HL-60 (cell line): ENCODE measurements at regions not wholly inside any gene's neighbourhood (a gene's known extent, or its start where the extent isn't known, plus 50 kb on each side); places are given as distances from the start of the nearest gene placed in this dataset.

Source experiments
- CTCF ChIP-seq: IDR thresholded peaks from one replicate; pipeline ENCODE4 v1.5.1; 2011; ENCODE audit warnings: low read length, control low read depth, inconsistent platforms; ENCODE audit not compliant: insufficient read depth
- POLR2AphosphoS5 ChIP-seq: IDR thresholded peaks from 2 replicates; pipeline ENCODE4 v1.6.1; 2012; ENCODE audit warnings: low read depth
- REST ChIP-seq: IDR thresholded peaks from 2 replicates; pipeline ENCODE4 v1.6.1; 2012; ENCODE audit warnings: low read depth; ENCODE audit not compliant: insufficient replicate concordance
- SPI1 ChIP-seq: IDR thresholded peaks from 2 replicates; pipeline ENCODE4 v1.6.1; 2012; ENCODE audit warnings: low read depth, mild to moderate bottlenecking, borderline replicate concordance

- TF ChIP-seq CTCF (no peak), SPI1 (no peak), POLR2AphosphoS5 (no peak), REST (no peak)
These were observed 84.7 kb downstream of the LINC00237 start for GRCh38 chr20:21021472-21021790.
